ENCODE measurements at regions not wholly inside any gene's neighbourhood (a gene's known extent, or its start where the extent isn't known, plus 50 kb on each side); places are given as distances from the start of the nearest gene placed in this dataset.

- ChIA-PET CTCF (ENCODE audit: partially characterized antibody) (interaction anchor here (0.7 to 2.8 kb wide), 24 partner anchors 11 to 428 kb away, joined by 3 to 17 read pairs (median 4); no protein-coding TSS in a partner anchor), POLR2A (ENCODE audit: partially characterized antibody) (interaction anchor here (0.6 kb wide), 1 partner anchor 215 kb away, joined by 3 read pairs; no protein-coding TSS in a partner anchor)
- Histone ChIP-seq H4K5ac (ENCODE audit: insufficient read length, low read depth, low read length) (no peak overlapping the region), H3K23me2 (ENCODE audit: low read depth, low read length) (no peaks in the 10 kb centered on the region), H3K27ac (ENCODE audit: low read depth, low read length) (no peak overlapping the region), H4K8ac (ENCODE audit: extremely low read depth, insufficient read depth, low read length) (no peak overlapping the region), H3K27me3 (replicated peaks in 1 of 4; ENCODE audit: control insufficient read depth in 3 of 4, extremely low read depth in 1 of 4, insufficient read depth in 3 of 4, low read length in 3 of 4) (no peaks in the 10 kb centered on the region), H3K4me1 (replicated peaks in 1 of 4; ENCODE audit: control insufficient read depth in 3 of 4, insufficient read depth in 4 of 4, low read length in 3 of 4) (peaks cover 0 to 3% (median 1%) of the 10 kb centered on the region in 4 experiments; a peak in 3 of 7 replicates), H3K56ac (replicated peaks; ENCODE audit: insufficient read length, low read depth, low read length) (no peak overlapping the region), H2AK5ac (ENCODE audit: low read depth, low read length) (no peak overlapping the region), H3K18ac (ENCODE audit: extremely low read depth, low read length) (peak overlapping the region; percentile 79; the same call in 1 of the 2 replicates), H3K23ac (ENCODE audit: insufficient read length) (no peak overlapping the region), H2AFZ (ENCODE audit: low read length) (no peak overlapping the region), H3K79me2 (ENCODE audit: control insufficient read depth in 1 of 2, insufficient read depth in 2 of 2, low read length in 2 of 2) (no peaks in the 10 kb centered on the region), H2BK20ac (ENCODE audit: low read length) (0 out of 2 replicates have a peak overlapping the region, but pooled peaks have one; percentile 29), H2BK5ac (ENCODE audit: low read depth, low read length) (no peak overlapping the region), H3K4me2 (ENCODE audit: insufficient read depth in 1 of 2, low read depth in 2 of 2, low read length in 2 of 2) (no peak overlapping the region), H4K91ac (replicated peaks; ENCODE audit: insufficient read length, low read length) (no peak overlapping the region), H3K14ac (ENCODE audit: insufficient read length) (no peak overlapping the region), H4K20me1 (replicated peaks in 1 of 2; ENCODE audit: control insufficient read depth in 1 of 2, insufficient read depth in 2 of 2, low read length in 2 of 2) (no peaks in the 10 kb centered on the region), H3K4me3 (ENCODE audit: extremely low read depth in 1 of 4, insufficient read depth in 2 of 4, low read depth in 3 of 4, low read length in 4 of 4) (no peak overlapping the region), H2BK15ac (ENCODE audit: low read length) (no peak overlapping the region), H3K79me1 (ENCODE audit: low read depth, low read length) (no peaks in the 10 kb centered on the region; the same call in 1 of the 2 replicates), H3K9ac (replicated peaks in 1 of 4; ENCODE audit: extremely low read depth in 1 of 4, low read depth in 3 of 4, low read length in 3 of 4) (peak overlapping the region in 1 of 4 experiments; percentile 46; a peak in 1 of 7 replicates), H3K4ac (replicated peaks; ENCODE audit: insufficient read length, low read depth, low read length) (no peak overlapping the region), H2BK12ac (ENCODE audit: low read depth, low read length) (no peak overlapping the region), H2BK120ac (replicated peaks; ENCODE audit: low read depth, low read length) (no peak overlapping the region), H3K9me3 (ENCODE audit: insufficient read depth in 2 of 2, low read depth in 1 of 2, low read length in 1 of 2) (no peaks in the 10 kb centered on the region), H3K36me3 (ENCODE audit: control insufficient read depth in 2 of 4, insufficient read depth in 4 of 4, low read length in 3 of 4) (no peaks in the 10 kb centered on the region)
- peak; percentile 44 to 74 for DNase-seq (ENCODE audit: low read depth in 1 of 2, low spot score in 2 of 2)
- FAIRE-seq, result peak; percentile 99
- whole genome bisulfite sequencing, 2 experiments (ENCODE audit: extremely low coverage in 1 of 2, insufficient coverage in 1 of 2, insufficient read length in 1 of 2, insufficient replicate concordance in 2 of 2, low coverage in 1 of 2, low lambda C conversion rate in 2 of 2, missing lambda C conversion rate in 1 of 2), result 68% methylated on average over 6 of the region's 6 CpGs; no CpG with 5 or more reads in 1 of the 2 experiments
- no peak for TF ChIP-seq SAP30 (IDR thresholded peaks at IDR 0.05; ENCODE audit: insufficient read depth, insufficient replicate concordance, low read length)
- peak; percentile 69 for TF ChIP-seq E2F6 (IDR thresholded peaks at IDR 0.05)
- TF ChIP-seq GTF2F1 (IDR thresholded peaks at IDR 0.05; ENCODE audit: borderline replicate concordance, low read depth, low read length), result no peak
- TF ChIP-seq CTCF (IDR thresholded peaks at IDR 0.05; ENCODE audit: control extremely low read depth in 1 of 3, insufficient read depth in 1 of 3, low read depth in 1 of 3, low read length in 3 of 3), result peak; percentile 62 to 88 (median 77)
- TF ChIP-seq ATF2 (IDR thresholded peaks at IDR 0.05; ENCODE audit: low read length), result 0 out of 2 replicates have a peak, but pooled peaks have one; percentile 32
Measured at GRCh38 chr10:21078410-21079329, 181.6 kb upstream of the NEBL start.
